ENCODE measurements at regions not wholly inside any gene's neighbourhood (a gene's known extent, or its start where the extent isn't known, plus 50 kb on each side); places are given as distances from the start of the nearest gene placed in this dataset.

DNA sequence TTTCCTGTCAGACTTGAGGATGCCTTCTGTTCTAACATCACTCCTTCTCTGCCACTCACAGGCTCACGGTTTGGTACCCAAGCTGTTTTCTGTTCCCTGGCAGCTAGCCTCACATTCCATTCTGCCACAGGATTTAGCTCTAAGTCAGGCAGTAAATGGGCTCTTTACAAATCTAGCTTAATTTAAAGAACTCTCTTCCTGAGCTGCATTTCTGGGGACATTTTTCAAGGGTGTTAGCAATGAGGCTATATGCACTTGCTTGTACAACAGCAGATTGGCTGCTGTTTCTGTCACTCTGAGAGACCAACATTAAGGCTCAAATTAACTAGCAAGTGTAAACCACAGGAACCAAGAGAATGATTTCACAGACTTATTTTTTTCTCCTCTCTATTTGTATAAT, 337.8 kb upstream of the NOCT start:
- H3K4me3 ChIP-seq (ENCODE audit: control insufficient read depth, low read depth, low read length), result no peak overlapping the region
- DNase-seq (ENCODE audit: low read depth), result no peak
- TF ChIP-seq, protein P1, sequence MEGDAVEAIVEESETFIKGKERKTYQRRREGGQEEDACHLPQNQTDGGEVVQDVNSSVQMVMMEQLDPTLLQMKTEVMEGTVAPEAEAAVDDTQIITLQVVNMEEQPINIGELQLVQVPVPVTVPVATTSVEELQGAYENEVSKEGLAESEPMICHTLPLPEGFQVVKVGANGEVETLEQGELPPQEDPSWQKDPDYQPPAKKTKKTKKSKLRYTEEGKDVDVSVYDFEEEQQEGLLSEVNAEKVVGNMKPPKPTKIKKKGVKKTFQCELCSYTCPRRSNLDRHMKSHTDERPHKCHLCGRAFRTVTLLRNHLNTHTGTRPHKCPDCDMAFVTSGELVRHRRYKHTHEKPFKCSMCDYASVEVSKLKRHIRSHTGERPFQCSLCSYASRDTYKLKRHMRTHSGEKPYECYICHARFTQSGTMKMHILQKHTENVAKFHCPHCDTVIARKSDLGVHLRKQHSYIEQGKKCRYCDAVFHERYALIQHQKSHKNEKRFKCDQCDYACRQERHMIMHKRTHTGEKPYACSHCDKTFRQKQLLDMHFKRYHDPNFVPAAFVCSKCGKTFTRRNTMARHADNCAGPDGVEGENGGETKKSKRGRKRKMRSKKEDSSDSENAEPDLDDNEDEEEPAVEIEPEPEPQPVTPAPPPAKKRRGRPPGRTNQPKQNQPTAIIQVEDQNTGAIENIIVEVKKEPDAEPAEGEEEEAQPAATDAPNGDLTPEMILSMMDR (IDR thresholded peaks at IDR 0.05; ENCODE audit: control insufficient read depth, insufficient read depth, low read depth, low read length, missing control alignments), result no peak

DNA sequence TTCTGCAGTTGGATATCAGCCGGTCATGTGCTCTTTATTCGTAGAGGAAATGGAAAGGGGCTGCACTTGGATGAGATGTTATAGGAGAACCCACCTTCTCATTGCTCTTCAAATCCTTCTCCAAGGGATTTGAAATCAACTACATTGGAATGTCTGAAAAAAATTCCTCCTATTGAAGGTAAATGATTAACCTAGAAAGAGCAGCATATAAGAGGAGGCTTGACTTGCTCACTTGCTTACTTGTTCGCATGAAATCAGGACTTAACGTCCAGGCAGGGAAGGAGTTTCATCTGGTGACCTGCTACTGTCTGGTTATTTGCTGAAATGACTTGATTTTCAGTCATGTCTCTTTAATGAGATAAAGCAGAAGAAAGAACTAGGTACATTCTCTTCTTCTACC, 338.4 kb upstream of the NOCT start:
- no peak for DNase-seq (ENCODE audit: low read depth)
- no peak overlapping the region for H3K4me3 ChIP-seq (ENCODE audit: control insufficient read depth, low read depth, low read length)
- TF ChIP-seq, protein P1 (IDR thresholded peaks at IDR 0.05; ENCODE audit: control insufficient read depth, insufficient read depth, low read depth, low read length, missing control alignments), result no peak

DNA sequence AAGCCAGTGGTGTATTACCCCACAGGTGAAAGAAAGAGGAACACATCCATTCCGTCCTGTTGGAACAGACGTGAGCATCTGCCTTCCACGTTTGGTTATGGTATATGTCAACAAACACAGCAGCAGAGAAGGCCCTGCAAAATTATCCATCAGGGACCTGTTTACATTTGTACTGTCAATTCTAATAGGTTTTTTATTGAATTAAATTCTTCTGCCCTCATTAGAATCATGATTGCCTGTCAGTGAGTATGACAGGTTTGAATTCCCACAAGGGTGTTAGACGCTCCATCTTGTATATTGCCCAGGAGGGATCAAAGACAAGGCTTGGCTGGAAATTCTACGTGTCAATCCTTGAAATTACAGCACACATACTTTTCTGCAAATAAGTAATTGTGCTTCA, 339.9 kb upstream of the NOCT start:
- H3K4me3 ChIP-seq (ENCODE audit: control insufficient read depth, low read depth, low read length), result no peak overlapping the region
- DNase-seq (ENCODE audit: low read depth), result no peak
- TF ChIP-seq, protein P1 (IDR thresholded peaks at IDR 0.05; ENCODE audit: control insufficient read depth, insufficient read depth, low read depth, low read length, missing control alignments), result no peak

DNA sequence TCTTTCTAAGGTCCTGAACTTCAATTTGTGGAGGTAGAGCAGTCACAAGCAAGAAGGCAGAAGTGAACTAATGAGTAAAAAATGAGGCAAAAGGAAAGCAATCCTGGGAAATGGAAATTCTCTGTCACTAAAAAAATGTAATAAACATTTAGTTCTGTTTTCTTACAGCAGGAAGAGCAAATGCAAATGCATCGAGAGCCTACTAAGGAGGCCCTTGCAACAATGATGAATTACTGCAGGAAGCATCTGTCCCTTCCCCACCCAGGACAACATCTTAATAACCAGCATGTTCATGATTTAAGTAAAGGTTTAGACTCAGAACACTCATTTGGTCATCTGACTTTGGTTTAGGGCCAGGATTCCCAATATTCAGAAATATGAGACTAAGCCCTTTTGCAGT, 341.4 kb upstream of the NOCT start:
- no peak for DNase-seq (ENCODE audit: low read depth)

DNA sequence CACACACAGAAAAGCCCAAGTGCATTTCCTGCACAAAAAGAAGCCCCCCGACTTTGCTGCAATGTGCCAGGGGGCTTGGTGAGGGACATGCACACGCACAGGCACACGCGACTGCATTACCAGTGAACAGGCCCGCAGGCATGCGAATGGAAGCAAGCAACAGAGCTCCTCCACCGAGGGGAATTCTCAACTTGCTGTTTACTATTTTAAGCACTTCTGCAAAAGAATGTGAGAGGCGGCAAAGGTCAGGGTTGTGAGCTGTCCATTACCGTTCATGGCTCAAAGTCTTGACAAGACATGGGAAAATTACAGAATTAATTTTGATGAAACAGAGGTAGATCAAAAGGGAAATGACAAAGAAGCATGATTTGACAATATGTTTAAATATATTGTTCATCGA, 342.5 kb upstream of the NOCT start:
- no peak overlapping the region for H3K4me3 ChIP-seq (ENCODE audit: control insufficient read depth, low read depth, low read length)
- no peak for DNase-seq (ENCODE audit: low read depth)
- TF ChIP-seq, protein P1 (IDR thresholded peaks at IDR 0.05; ENCODE audit: control insufficient read depth, insufficient read depth, low read depth, low read length, missing control alignments), result no peak

More for the DNA sequence above, 341.4 kb upstream of the NOCT start:
- no peak overlapping the region for H3K4me3 ChIP-seq (ENCODE audit: control insufficient read depth, low read depth, low read length)
- TF ChIP-seq, protein P1 (IDR thresholded peaks at IDR 0.05; ENCODE audit: control insufficient read depth, insufficient read depth, low read depth, low read length, missing control alignments), result no peak

DNA sequence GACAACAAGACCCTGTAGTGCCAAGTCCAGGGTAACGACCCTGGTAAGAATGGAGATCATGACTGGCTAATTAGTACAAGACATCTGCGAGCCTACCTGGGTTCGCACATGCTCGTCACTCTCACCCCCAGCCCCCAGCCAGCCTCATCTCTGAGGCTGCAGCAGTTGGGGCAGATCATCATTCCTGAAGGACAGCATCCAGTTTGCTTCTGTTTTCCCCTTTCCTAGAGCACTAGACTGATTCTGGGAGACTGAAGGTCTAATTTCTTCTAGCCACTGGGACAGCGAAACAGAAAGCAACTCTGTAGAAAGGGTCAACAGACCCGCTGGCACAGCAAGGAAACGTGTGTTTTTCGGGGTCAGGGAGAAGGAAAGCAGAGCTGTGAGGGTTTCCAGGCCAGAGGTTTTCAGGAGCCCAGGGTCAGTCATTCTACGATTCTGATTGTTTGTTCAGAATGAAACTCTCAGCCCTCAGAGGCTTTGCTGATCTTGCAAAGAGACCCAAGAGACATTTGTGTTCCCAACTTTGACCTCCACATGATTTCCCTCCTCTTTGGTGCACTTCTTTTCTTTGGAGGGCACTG, 343.1 kb upstream of the NOCT start:
- no peak for DNase-seq (ENCODE audit: low read depth)
- H3K4me3 ChIP-seq (ENCODE audit: control insufficient read depth, low read depth, low read length), result no peak overlapping the region

More for the DNA sequence above, 343.1 kb upstream of the NOCT start:
- TF ChIP-seq, protein P1 (IDR thresholded peaks at IDR 0.05; ENCODE audit: control insufficient read depth, insufficient read depth, low read depth, low read length, missing control alignments), result no peak

Data from AG09309 (cell line).